ENCODE measurements at regions not wholly inside any gene's neighbourhood (a gene's known extent, or its start where the extent isn't known, plus 50 kb on each side); places are given as distances from the start of the nearest gene placed in this dataset.
"Not testable (repeated sequence)": the region's sequence is repeated elsewhere in the genome, so short reads cannot be mapped to it uniquely, and the experiment has no call there.

GRCh38 chr4:116537828-116538227, 547.5 kb downstream of the TRAM1L1 start:
- TF ChIP-seq, protein P1, sequence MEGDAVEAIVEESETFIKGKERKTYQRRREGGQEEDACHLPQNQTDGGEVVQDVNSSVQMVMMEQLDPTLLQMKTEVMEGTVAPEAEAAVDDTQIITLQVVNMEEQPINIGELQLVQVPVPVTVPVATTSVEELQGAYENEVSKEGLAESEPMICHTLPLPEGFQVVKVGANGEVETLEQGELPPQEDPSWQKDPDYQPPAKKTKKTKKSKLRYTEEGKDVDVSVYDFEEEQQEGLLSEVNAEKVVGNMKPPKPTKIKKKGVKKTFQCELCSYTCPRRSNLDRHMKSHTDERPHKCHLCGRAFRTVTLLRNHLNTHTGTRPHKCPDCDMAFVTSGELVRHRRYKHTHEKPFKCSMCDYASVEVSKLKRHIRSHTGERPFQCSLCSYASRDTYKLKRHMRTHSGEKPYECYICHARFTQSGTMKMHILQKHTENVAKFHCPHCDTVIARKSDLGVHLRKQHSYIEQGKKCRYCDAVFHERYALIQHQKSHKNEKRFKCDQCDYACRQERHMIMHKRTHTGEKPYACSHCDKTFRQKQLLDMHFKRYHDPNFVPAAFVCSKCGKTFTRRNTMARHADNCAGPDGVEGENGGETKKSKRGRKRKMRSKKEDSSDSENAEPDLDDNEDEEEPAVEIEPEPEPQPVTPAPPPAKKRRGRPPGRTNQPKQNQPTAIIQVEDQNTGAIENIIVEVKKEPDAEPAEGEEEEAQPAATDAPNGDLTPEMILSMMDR (IDR thresholded peaks at IDR 0.05) = no peak
- H3K27me3 Mint-ChIP-seq (ENCODE audit: low read depth in 3 of 3) = no peaks in the 10 kb centered on the region
- no peak overlapping the region for H2AFZ ChIP-seq (ENCODE audit: insufficient read depth, low read depth, low read length, poor library complexity, severe bottlenecking)
- no peaks in the 10 kb centered on the region for H3K4me1 ChIP-seq (ENCODE audit: control insufficient read depth in 1 of 2, insufficient read depth in 2 of 2, low read length in 2 of 2)
- no peaks in the 10 kb centered on the region for H4K20me1 ChIP-seq (ENCODE audit: insufficient read depth, low read length)
- no peaks in the 10 kb centered on the region for H3K79me2 ChIP-seq (ENCODE audit: insufficient read depth, low read length)
- no peaks in the 10 kb centered on the region for H3K27me3 ChIP-seq (ENCODE audit: control insufficient read depth in 2 of 2, insufficient read depth in 2 of 2, low read length in 2 of 2)
- no peak overlapping the region for H3K4me3 Mint-ChIP-seq
- H3K27ac Mint-ChIP-seq = no peak overlapping the region
- H3K36me3 Mint-ChIP-seq = no peaks in the 10 kb centered on the region
- H3K9me3 ChIP-seq (replicated peaks in 1 of 2; ENCODE audit: control insufficient read depth in 1 of 2, insufficient read depth in 1 of 2, low read length in 2 of 2) = no peaks in the 10 kb centered on the region
- intact Hi-C loops (cut with micrococcal nuclease) = no loop called here
- no peak overlapping the region for H3K4me3 ChIP-seq (replicated peaks in 1 of 3; ENCODE audit: low read depth in 2 of 3, low read length in 3 of 3)
- H3K9me3 Mint-ChIP-seq = peaks cover 0 to 3% (median 0%) of the 10 kb centered on the region in 7 donors
- DNase-seq = no peak
- no peak overlapping the region for H3K9ac ChIP-seq (ENCODE audit: insufficient read depth, low read length, poor library complexity, severe bottlenecking)
- no peak overlapping the region for H3K27ac ChIP-seq (ENCODE audit: low read depth in 1 of 2, low read length in 2 of 2)
- no peaks in the 10 kb centered on the region for H3K4me1 Mint-ChIP-seq
- H3K4me2 ChIP-seq (replicated peaks; ENCODE audit: extremely low read depth, low read length, poor library complexity, severe bottlenecking) = no peak overlapping the region
- H3K36me3 ChIP-seq (replicated peaks in 1 of 2; ENCODE audit: control insufficient read depth in 1 of 2, insufficient read depth in 2 of 2, low read length in 2 of 2) = no peaks in the 10 kb centered on the region

DNA sequence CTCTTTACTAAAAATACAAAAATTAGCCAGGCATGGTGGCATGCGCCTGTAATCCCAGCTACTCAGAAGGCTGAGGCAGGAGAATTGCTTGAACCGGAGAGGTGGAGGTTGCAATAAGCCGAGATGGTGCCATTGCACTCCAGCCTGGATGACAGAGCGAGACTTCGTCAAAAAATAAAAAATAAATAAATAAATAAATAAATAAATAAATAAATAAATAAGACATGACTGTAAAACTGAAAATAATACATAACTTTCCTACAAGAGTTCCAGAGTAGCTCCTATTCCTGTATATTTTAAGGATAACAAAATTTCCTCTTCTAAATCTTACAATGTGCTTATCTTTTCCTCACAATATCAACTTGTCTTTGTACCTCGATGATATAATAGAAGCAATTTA, 549.4 kb downstream of the TRAM1L1 start:
- H2AFZ ChIP-seq (ENCODE audit: insufficient read depth, low read depth, low read length, poor library complexity, severe bottlenecking); H3K79me2 ChIP-seq (ENCODE audit: insufficient read depth, low read length); H3K4me3 ChIP-seq (replicated peaks in 1 of 3; ENCODE audit: low read depth in 2 of 3, low read length in 3 of 3); H3K9me3 ChIP-seq (replicated peaks in 1 of 2; ENCODE audit: control insufficient read depth in 1 of 2, insufficient read depth in 1 of 2, low read length in 2 of 2); H3K36me3 Mint-ChIP-seq; H3K9ac ChIP-seq (ENCODE audit: insufficient read depth, low read length, poor library complexity, severe bottlenecking); H4K20me1 ChIP-seq (ENCODE audit: insufficient read depth, low read length); H3K4me3 Mint-ChIP-seq; H3K4me1 Mint-ChIP-seq; H3K27me3 ChIP-seq (ENCODE audit: control insufficient read depth in 2 of 2, insufficient read depth in 2 of 2, low read length in 2 of 2); intact Hi-C loops (cut with micrococcal nuclease); H3K27ac ChIP-seq (ENCODE audit: low read depth in 1 of 2, low read length in 2 of 2); H3K27ac Mint-ChIP-seq; H3K4me2 ChIP-seq (replicated peaks; ENCODE audit: extremely low read depth, low read length, poor library complexity, severe bottlenecking); H3K27me3 Mint-ChIP-seq (ENCODE audit: low read depth in 3 of 3); H3K36me3 ChIP-seq (replicated peaks in 1 of 2; ENCODE audit: control insufficient read depth in 1 of 2, insufficient read depth in 2 of 2, low read length in 2 of 2); DNase-seq; H3K4me1 ChIP-seq (ENCODE audit: control insufficient read depth in 1 of 2, insufficient read depth in 2 of 2, low read length in 2 of 2); H3K9me3 Mint-ChIP-seq: not testable (repeated sequence)
- 78% methylated on average over 1 of the region's 6 CpGs for WGBS (ENCODE audit: insufficient coverage)

Data from CD14-positive monocyte (primary cell).